ENCODE measurements at regions not wholly inside any gene's neighbourhood (a gene's known extent, or its start where the extent isn't known, plus 50 kb on each side); places are given as distances from the start of the nearest gene placed in this dataset.

GRCh38 chr21:43302769-43303168 lies 124.2 kb downstream of the SIK1 start:
- no peak for DNase-seq (ENCODE audit: low read depth in 2 of 2)

GRCh38 chr21:43302062-43302700 lies 124.8 kb downstream of the SIK1 start:
- DNase-seq (ENCODE audit: low read depth in 2 of 2): no peak

- DNase-seq (ENCODE audit: low read depth in 2 of 2): no peak
These were observed 125.4 kb downstream of the SIK1 start for GRCh38 chr21:43301409-43302061.

- no peak for DNase-seq (ENCODE audit: low read depth in 2 of 2)
These were observed 126.2 kb downstream of the SIK1 start for GRCh38 chr21:43300496-43301408.

- no peak for DNase-seq (ENCODE audit: low read depth in 2 of 2)
These were observed 127.3 kb downstream of the SIK1 start for GRCh38 chr21:43299441-43300277.

GRCh38 chr21:43298546-43299440 lies 128.1 kb downstream of the SIK1 start:
- DNase-seq (ENCODE audit: low read depth in 2 of 2): no peak

- no peak for DNase-seq (ENCODE audit: low read depth in 2 of 2)
These were observed 128.9 kb downstream of the SIK1 start for GRCh38 chr21:43297989-43298388.

- DNase-seq (ENCODE audit: low read depth in 2 of 2): no peak
These were observed 128.7 kb downstream of the CRYAA start for GRCh38 chr21:43297391-43297981.

GRCh38 chr21:43295066-43295958 lies 126.5 kb downstream of the CRYAA start:
- no peak for DNase-seq (ENCODE audit: low read depth in 2 of 2)

- DNase-seq (ENCODE audit: low read depth in 2 of 2): no peak
These were observed 125.5 kb downstream of the CRYAA start for GRCh38 chr21:43294194-43294902.

GRCh38 chr21:43292866-43293142 lies 124.0 kb downstream of the CRYAA start:
- DNase-seq (ENCODE audit: low read depth in 2 of 2): no peak

GRCh38 chr21:43292041-43292865 lies 123.4 kb downstream of the CRYAA start:
- no peak for DNase-seq (ENCODE audit: low read depth in 2 of 2)

GRCh38 chr21:43291347-43291950 lies 122.6 kb downstream of the CRYAA start:
- DNase-seq (ENCODE audit: low read depth in 2 of 2): no peak

GRCh38 chr21:43290421-43291346 lies 121.9 kb downstream of the CRYAA start:
- no peak for DNase-seq (ENCODE audit: low read depth in 2 of 2)

GRCh38 chr21:43289966-43290365 lies 121.2 kb downstream of the CRYAA start:
- DNase-seq (ENCODE audit: low read depth in 2 of 2): no peak

- DNase-seq (ENCODE audit: low read depth in 2 of 2): no peak
These were observed 120.6 kb downstream of the CRYAA start for GRCh38 chr21:43289442-43289841.
